HUES48 (cell line): ENCODE measurements at regions not wholly inside any gene's neighbourhood (a gene's known extent, or its start where the extent isn't known, plus 50 kb on each side); places are given as distances from the start of the nearest gene placed in this dataset.
"Not testable (repeated sequence)": the region's sequence is repeated elsewhere in the genome, so short reads cannot be mapped to it uniquely, and the experiment has no call there.

ENCODE experiments used
- H3K27ac ChIP-seq: one replicate; pipeline ENCODE4 v1.7.0; 2013; ENCODE audit warnings: low read depth, low read length, inconsistent platforms
- H3K27me3 ChIP-seq: 2 replicates; pipeline ENCODE4 v1.6.1; 2013; ENCODE audit warnings: mild to moderate bottlenecking, low read length; ENCODE audit not compliant: control insufficient read depth, insufficient read depth
- H3K36me3 ChIP-seq: 2 replicates; pipeline ENCODE4 v1.6.1; 2013; ENCODE audit warnings: low read length; ENCODE audit not compliant: control insufficient read depth, insufficient read depth
- H3K4me1 ChIP-seq: 2 replicates; pipeline ENCODE4 v1.6.1; 2013; ENCODE audit warnings: mild to moderate bottlenecking, low read length; ENCODE audit not compliant: control insufficient read depth, insufficient read depth
- H3K4me3 ChIP-seq: 2 replicates; pipeline ENCODE4 v1.5.1; 2013; ENCODE audit warnings: mild to moderate bottlenecking, low read depth, low read length
- H3K9ac ChIP-seq: 2 replicates; pipeline ENCODE4 v1.6.1; 2013; ENCODE audit warnings: mild to moderate bottlenecking, low read depth, low read length, moderate library complexity
- H3K9me3 ChIP-seq: 2 replicates; pipeline ENCODE4 v1.6.1; 2013; ENCODE audit warnings: low read length; ENCODE audit not compliant: control insufficient read depth, insufficient read depth

DNA sequence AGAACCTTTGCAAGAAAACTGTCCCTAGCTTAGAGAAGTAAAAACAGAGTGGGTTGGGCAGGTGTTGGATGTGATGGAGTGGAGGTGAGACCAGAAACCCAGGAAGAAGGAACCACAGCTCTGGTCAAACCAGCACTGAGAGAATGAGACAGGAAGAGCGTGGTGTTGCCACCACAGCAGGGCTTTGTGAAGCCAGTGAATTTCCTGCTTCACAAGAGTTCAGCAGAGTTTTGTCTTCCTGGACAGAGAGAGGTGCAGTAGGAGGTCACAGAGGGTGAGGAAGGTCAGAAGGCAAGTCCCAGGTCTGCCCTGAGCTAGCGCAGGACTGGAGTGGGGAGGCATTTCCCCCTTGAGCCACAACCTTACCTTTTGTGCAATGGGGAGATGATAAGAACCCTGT lies 2306.2 kb upstream of the ACO1 start:
- H3K4me3 ChIP-seq, result no peak overlapping the region
- peaks cover 3% of the 10 kb centered on the region; the same call in 1 of the 2 replicates for H3K9me3 ChIP-seq
- no peak overlapping the region for H3K27ac ChIP-seq
- no peaks in the 10 kb centered on the region for H3K4me1 ChIP-seq
- H3K36me3 ChIP-seq, result no peaks in the 10 kb centered on the region
- no peaks in the 10 kb centered on the region for H3K27me3 ChIP-seq
- H3K9ac ChIP-seq, result no peak overlapping the region

- Histone ChIP-seq H3K27me3 (no peaks in the 10 kb centered on the region), H3K9ac (no peak overlapping the region), H3K4me1 (no peaks in the 10 kb centered on the region), H3K27ac (no peak overlapping the region), H3K9me3 (no peaks in the 10 kb centered on the region), H3K36me3 (no peaks in the 10 kb centered on the region), H3K4me3 (no peak overlapping the region)
These were observed 2295.0 kb upstream of the ACO1 start for GRCh38 chr9:30089428-30089827.

- Histone ChIP-seq H3K27me3 (no peaks in the 10 kb centered on the region), H3K36me3 (no peaks in the 10 kb centered on the region), H3K9ac (no peak overlapping the region), H3K4me1 (no peaks in the 10 kb centered on the region), H3K27ac (no peak overlapping the region), H3K4me3 (no peak overlapping the region), H3K9me3 (peaks cover 11% of the 10 kb centered on the region)
These were observed 2280.6 kb upstream of the ACO1 start for GRCh38 chr9:30103647-30104394.

GRCh38 chr9:30107134-30107533 lies 2277.3 kb upstream of the ACO1 start:
- H3K27me3 ChIP-seq, H3K9ac ChIP-seq, H3K36me3 ChIP-seq, H3K27ac ChIP-seq, H3K4me1 ChIP-seq, H3K4me3 ChIP-seq: not testable (repeated sequence)
- peaks cover 11% of the 10 kb centered on the region for H3K9me3 ChIP-seq

DNA sequence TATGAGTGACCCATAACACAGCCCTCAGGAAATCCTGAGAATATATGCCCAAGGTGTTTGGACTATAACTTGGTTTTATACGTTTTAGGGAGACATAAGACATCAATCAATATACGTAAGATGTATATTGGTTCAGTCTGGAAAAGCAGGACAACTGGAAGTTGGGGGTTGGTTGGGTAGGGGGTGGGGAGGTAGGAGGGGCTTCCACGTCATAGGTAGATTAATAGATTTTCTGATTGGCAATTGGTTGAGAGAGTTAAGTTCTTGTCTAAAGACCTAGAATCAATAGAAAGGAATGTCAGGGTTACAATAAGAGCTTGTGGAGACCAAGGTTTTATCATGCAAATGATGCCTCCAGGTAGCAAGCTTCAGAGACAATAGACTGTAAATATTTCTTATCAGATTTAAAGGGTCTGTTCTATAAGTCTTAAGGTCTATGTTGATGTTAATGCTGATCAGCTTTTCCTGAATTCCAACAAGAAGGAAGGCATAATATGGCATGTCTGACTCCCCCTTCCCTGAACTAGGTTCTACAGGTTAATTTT lies 2267.7 kb upstream of the ACO1 start:
- Histone ChIP-seq H3K4me3 (no peak overlapping the region), H3K9ac (no peak overlapping the region), H3K9me3 (peaks cover 3% of the 10 kb centered on the region), H3K4me1 (peaks cover 15% of the 10 kb centered on the region), H3K36me3 (no peaks in the 10 kb centered on the region), H3K27ac (peak overlapping the region; percentile 87), H3K27me3 (no peaks in the 10 kb centered on the region)

- Histone ChIP-seq H3K4me1 (peaks cover 15% of the 10 kb centered on the region), H3K27me3 (no peaks in the 10 kb centered on the region), H3K27ac (no peak overlapping the region), H3K4me3 (no peak overlapping the region), H3K36me3 (no peaks in the 10 kb centered on the region), H3K9ac (no peak overlapping the region), H3K9me3 (no peaks in the 10 kb centered on the region; the same call in 1 of the 2 replicates)
These were observed 2263.8 kb upstream of the ACO1 start for GRCh38 chr9:30120666-30121065.

DNA sequence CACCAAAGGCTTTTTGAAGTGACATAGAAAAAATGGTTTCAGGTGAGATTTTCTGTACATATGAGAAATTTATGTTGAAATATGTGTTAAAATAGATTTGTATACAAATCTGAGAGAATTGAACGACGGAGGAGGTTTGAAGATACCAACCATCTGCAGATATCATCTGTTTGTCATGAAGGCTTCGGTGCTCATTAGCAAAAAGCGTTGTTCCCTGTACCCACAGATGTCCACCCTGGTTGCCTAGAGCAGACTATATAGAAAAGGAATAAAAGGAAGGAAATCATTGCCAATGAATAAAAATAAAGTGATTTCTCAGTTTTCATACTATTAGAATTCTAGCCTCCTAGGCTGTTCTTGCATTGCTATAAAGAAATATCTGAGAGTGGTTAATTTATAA lies 2262.8 kb upstream of the ACO1 start:
- Histone ChIP-seq H3K9ac (no peak overlapping the region), H3K4me3 (no peak overlapping the region), H3K36me3 (no peaks in the 10 kb centered on the region), H3K4me1 (peaks cover 19% of the 10 kb centered on the region), H3K27ac (no peak overlapping the region), H3K9me3 (no peaks in the 10 kb centered on the region), H3K27me3 (no peaks in the 10 kb centered on the region)

DNA sequence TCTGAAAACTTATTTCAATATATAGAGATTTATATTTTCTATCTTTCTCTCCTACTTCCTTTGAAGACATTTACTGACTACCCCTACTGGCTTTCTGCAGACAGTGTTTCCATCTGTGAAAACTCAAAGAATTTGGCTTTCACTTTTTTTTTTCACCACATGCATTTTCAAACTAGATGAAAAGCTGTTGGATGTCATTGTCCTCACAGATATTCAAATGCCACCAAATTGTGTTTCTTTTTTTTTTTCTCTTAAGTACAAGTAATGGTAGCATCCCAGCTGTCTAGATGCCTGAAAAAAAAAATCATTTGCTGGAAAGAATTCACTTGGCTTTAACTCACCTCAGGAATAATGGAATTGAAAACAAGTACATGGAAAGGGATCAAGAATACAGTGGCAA lies 2258.6 kb upstream of the ACO1 start:
- H3K36me3 ChIP-seq, result no peaks in the 10 kb centered on the region
- no peak overlapping the region for H3K4me3 ChIP-seq
- H3K4me1 ChIP-seq, result peaks cover 6% of the 10 kb centered on the region
- H3K27ac ChIP-seq, result no peak overlapping the region
- H3K27me3 ChIP-seq, result no peaks in the 10 kb centered on the region
- H3K9me3 ChIP-seq, result no peaks in the 10 kb centered on the region
- no peak overlapping the region for H3K9ac ChIP-seq

DNA sequence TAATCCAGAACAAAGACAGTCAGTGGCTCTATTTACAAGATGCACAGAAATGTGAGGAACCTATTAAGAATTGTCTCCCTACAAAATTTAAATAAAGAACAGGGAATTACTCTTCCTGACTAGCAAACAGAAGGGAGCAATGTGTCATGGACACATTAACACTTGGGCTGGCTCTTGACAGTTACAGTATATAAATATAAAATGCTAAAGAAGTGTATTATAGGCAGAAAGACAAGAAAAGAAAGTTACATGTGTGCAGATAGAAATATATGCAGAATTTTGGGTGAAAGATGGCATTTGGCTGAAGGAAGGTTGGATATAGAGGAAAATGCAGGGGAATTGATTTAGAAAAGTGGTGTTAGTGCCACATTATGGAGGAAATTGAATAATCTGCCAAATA lies 2257.1 kb upstream of the ACO1 start:
- Histone ChIP-seq H3K4me1 (peaks cover 4% of the 10 kb centered on the region; the same call in 1 of the 2 replicates), H3K27ac (no peak overlapping the region), H3K4me3 (no peak overlapping the region), H3K27me3 (no peaks in the 10 kb centered on the region), H3K36me3 (no peaks in the 10 kb centered on the region), H3K9ac (no peak overlapping the region), H3K9me3 (no peaks in the 10 kb centered on the region)

- no peaks in the 10 kb centered on the region for H3K36me3 ChIP-seq
- no peak overlapping the region for H3K27ac ChIP-seq
- H3K27me3 ChIP-seq, result no peaks in the 10 kb centered on the region
- no peak overlapping the region for H3K9ac ChIP-seq
- peaks cover 10% of the 10 kb centered on the region; the same call in 1 of the 2 replicates for H3K4me1 ChIP-seq
- no peaks in the 10 kb centered on the region for H3K9me3 ChIP-seq
- no peak overlapping the region for H3K4me3 ChIP-seq
These were observed 2244.0 kb upstream of the ACO1 start for GRCh38 chr9:30140407-30140806.

DNA sequence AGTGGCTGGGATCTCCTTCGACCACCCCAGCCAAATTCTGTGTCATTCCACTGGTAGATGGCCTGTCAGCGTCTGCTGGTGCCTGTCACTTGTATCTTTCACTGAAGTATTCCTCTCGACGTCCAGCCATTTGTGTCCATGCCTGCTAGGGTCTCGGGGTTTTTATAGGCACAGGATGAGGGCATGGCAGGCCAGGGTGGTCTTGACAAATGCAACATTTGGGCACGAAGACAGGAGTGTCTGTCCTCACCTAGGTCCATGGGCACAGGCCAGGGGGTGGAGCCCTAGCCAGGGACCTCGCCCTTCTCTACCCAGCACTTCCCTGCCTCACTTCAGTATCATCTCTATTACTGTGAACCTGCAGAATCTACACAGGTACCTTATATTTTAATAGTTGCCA lies 2223.9 kb upstream of the ACO1 start:
- H3K9me3 ChIP-seq, result no peaks in the 10 kb centered on the region
- H3K27me3 ChIP-seq, result no peaks in the 10 kb centered on the region
- H3K4me1 ChIP-seq, result peaks cover 8% of the 10 kb centered on the region
- no peaks in the 10 kb centered on the region for H3K36me3 ChIP-seq
- no peak overlapping the region for H3K4me3 ChIP-seq
- H3K27ac ChIP-seq, result no peak overlapping the region
- no peak overlapping the region for H3K9ac ChIP-seq
